ENCODE measurements at regions not wholly inside any gene's neighbourhood (a gene's known extent, or its start where the extent isn't known, plus 50 kb on each side); places are given as distances from the start of the nearest gene placed in this dataset.
"Not testable (repeated sequence)": the region's sequence is repeated elsewhere in the genome, so short reads cannot be mapped to it uniquely, and the experiment has no call there.

GRCh38 chr13:61905054-61905453 is 489.4 kb upstream of the PCDH20 start:
- no peak for DNase-seq (ENCODE audit: low read depth)

GRCh38 chr13:61901946-61902541 is 486.4 kb upstream of the PCDH20 start:
- DNase-seq (ENCODE audit: low read depth) = no peak

GRCh38 chr13:61900033-61900432 is 484.4 kb upstream of the PCDH20 start:
- no peak for DNase-seq (ENCODE audit: low read depth)

GRCh38 chr13:61898207-61898606 is 482.6 kb upstream of the PCDH20 start:
- DNase-seq (ENCODE audit: low read depth) = no peak

GRCh38 chr13:61891401-61891800 is 475.8 kb upstream of the PCDH20 start:
- no peak for DNase-seq (ENCODE audit: low read depth)

GRCh38 chr13:61884830-61885229 is 469.2 kb upstream of the PCDH20 start:
- DNase-seq (ENCODE audit: low read depth) = no peak

- DNase-seq (ENCODE audit: low read depth) = peak; percentile 18
Measured at GRCh38 chr13:61880578-61881283, 465.1 kb upstream of the PCDH20 start.

- DNase-seq (ENCODE audit: low read depth) = not testable (repeated sequence)
Measured at GRCh38 chr13:61878565-61878964, 462.9 kb upstream of the PCDH20 start.

GRCh38 chr13:61874970-61875579 is 459.4 kb upstream of the PCDH20 start:
- DNase-seq (ENCODE audit: low read depth) = no peak

- DNase-seq (ENCODE audit: low read depth) = no peak
Measured at GRCh38 chr13:61873717-61874116, 458.1 kb upstream of the PCDH20 start.

GRCh38 chr13:61857198-61857597 is 441.5 kb upstream of the PCDH20 start:
- peak; percentile 9 for DNase-seq (ENCODE audit: low read depth)

GRCh38 chr13:61852116-61852619 is 436.5 kb upstream of the PCDH20 start:
- DNase-seq (ENCODE audit: low read depth) = no peak

- no peak for DNase-seq (ENCODE audit: low read depth)
Measured at GRCh38 chr13:61850794-61851193, 435.1 kb upstream of the PCDH20 start.

GRCh38 chr13:61838568-61838967 is 422.9 kb upstream of the PCDH20 start:
- DNase-seq (ENCODE audit: low read depth) = no peak

- DNase-seq (ENCODE audit: low read depth) = no peak
Measured at GRCh38 chr13:61833228-61833627, 417.6 kb upstream of the PCDH20 start.

- DNase-seq (ENCODE audit: low read depth) = no peak
Measured at GRCh38 chr13:61831026-61831425, 415.4 kb upstream of the PCDH20 start.

GRCh38 chr13:61830475-61830874 is 414.8 kb upstream of the PCDH20 start:
- no peak for DNase-seq (ENCODE audit: low read depth)

- no peak for DNase-seq (ENCODE audit: low read depth)
Measured at GRCh38 chr13:61824168-61824567, 408.5 kb upstream of the PCDH20 start.

- no peak for DNase-seq (ENCODE audit: low read depth)
Measured at GRCh38 chr13:61812286-61812685, 396.6 kb upstream of the PCDH20 start.

- DNase-seq (ENCODE audit: low read depth) = no peak
Measured at GRCh38 chr13:61810065-61810464, 394.4 kb upstream of the PCDH20 start.

- no peak for DNase-seq (ENCODE audit: low read depth)
Measured at GRCh38 chr13:61797397-61797796, 381.7 kb upstream of the PCDH20 start.

- peak; percentile 13 for DNase-seq (ENCODE audit: low read depth)
Measured at GRCh38 chr13:61795580-61795979, 379.9 kb upstream of the PCDH20 start.

- no peak for DNase-seq (ENCODE audit: low read depth)
Measured at GRCh38 chr13:61779456-61779855, 363.8 kb upstream of the PCDH20 start.

Measured in renal cortical epithelial cell (primary cell).